GM18507 (cell line): ENCODE measurements at regions not wholly inside any gene's neighbourhood (a gene's known extent, or its start where the extent isn't known, plus 50 kb on each side); places are given as distances from the start of the nearest gene placed in this dataset.
A peak's percentile ranks its signal among the peaks of the same experiment; 100 is the strongest.
"Not testable (repeated sequence)": the region's sequence is repeated elsewhere in the genome, so short reads cannot be mapped to it uniquely, and the experiment has no call there.

Source experiments
- DNase-seq: peaks from one replicate; pipeline ENCODE4 v3.0.0; 2011; ENCODE audit warnings: low read depth; ENCODE audit not compliant: insufficient read length; ENCODE audit errors: extremely low spot score
- FAIRE-seq: peaks from 2 replicates; lab custom pipeline; 2011; peaks lifted over from hg19 to GRCh38; lab: Jason Lieb, UNC

- FAIRE-seq, DNase-seq: not testable (repeated sequence)
These were observed 54.8 kb upstream of the FAM90A1 start for GRCh38 chr12:8282181-8282580.

GRCh38 chr12:8285681-8286080 is 58.3 kb upstream of the FAM90A1 start:
- DNase-seq, FAIRE-seq: not testable (repeated sequence)

GRCh38 chr12:8291764-8292163 is 64.3 kb upstream of the FAM90A1 start:
- DNase-seq, FAIRE-seq: not testable (repeated sequence)

- FAIRE-seq, DNase-seq: not testable (repeated sequence)
These were observed 67.2 kb upstream of the FAM90A1 start for GRCh38 chr12:8294662-8295061.

GRCh38 chr12:8308611-8309010 is 81.2 kb upstream of the FAM90A1 start:
- FAIRE-seq, DNase-seq: not testable (repeated sequence)

- DNase-seq, FAIRE-seq: not testable (repeated sequence)
These were observed 88.6 kb upstream of the FAM90A1 start for GRCh38 chr12:8315997-8316396.

- FAIRE-seq, DNase-seq: not testable (repeated sequence)
These were observed 90.3 kb upstream of the FAM90A1 start for GRCh38 chr12:8317675-8318074.

- DNase-seq, result not testable (repeated sequence)
- FAIRE-seq, result peak; percentile 18
These were observed 92.9 kb upstream of the FAM90A1 start for GRCh38 chr12:8320251-8320730.

GRCh38 chr12:8320791-8321370 is 93.5 kb upstream of the FAM90A1 start:
- not testable (repeated sequence) for FAIRE-seq, DNase-seq

- FAIRE-seq, DNase-seq: not testable (repeated sequence)
These were observed 97.9 kb upstream of the FAM90A1 start for GRCh38 chr12:8325145-8325839.

- FAIRE-seq, DNase-seq: not testable (repeated sequence)
These were observed 101.4 kb upstream of the FAM90A1 start for GRCh38 chr12:8328835-8329234.

GRCh38 chr12:8332373-8332772 is 105.0 kb upstream of the FAM90A1 start:
- DNase-seq, FAIRE-seq: not testable (repeated sequence)

GRCh38 chr12:8351073-8351472 is 104.7 kb upstream of the CLEC6A start:
- DNase-seq, FAIRE-seq: not testable (repeated sequence)

GRCh38 chr12:8354741-8355140 is 101.0 kb upstream of the CLEC6A start:
- not testable (repeated sequence) for FAIRE-seq, DNase-seq

- DNase-seq, FAIRE-seq: not testable (repeated sequence)
These were observed 100.2 kb upstream of the CLEC6A start for GRCh38 chr12:8355531-8355930.

- not testable (repeated sequence) for DNase-seq
These were observed 82.0 kb upstream of the CLEC6A start for GRCh38 chr12:8373744-8374143.

GRCh38 chr12:8375122-8375521 is 80.6 kb upstream of the CLEC6A start:
- FAIRE-seq, result not testable (repeated sequence)

More at GRCh38 chr12:8373744-8374143, 82.0 kb upstream of the CLEC6A start:
- not testable (repeated sequence) for FAIRE-seq

GRCh38 chr12:8377756-8378155 is 78.0 kb upstream of the CLEC6A start:
- FAIRE-seq, DNase-seq: not testable (repeated sequence)

More at GRCh38 chr12:8375122-8375521, 80.6 kb upstream of the CLEC6A start:
- not testable (repeated sequence) for DNase-seq

GRCh38 chr12:8382556-8382955 is 73.2 kb upstream of the CLEC6A start:
- not testable (repeated sequence) for FAIRE-seq, DNase-seq

GRCh38 chr12:8384686-8385085 is 71.1 kb upstream of the CLEC6A start:
- not testable (repeated sequence) for FAIRE-seq, DNase-seq
